Right atrium auricular region (tissue), 2 donors: ENCODE measurements at regions not wholly inside any gene's neighbourhood (a gene's known extent, or its start where the extent isn't known, plus 50 kb on each side); places are given as distances from the start of the nearest gene placed in this dataset.

Experiments
- DNase-seq: peaks from one replicate; pipeline ENCODE4 v3.0.0-alpha.2; 2019; ENCODE audit warnings: low spot score
- H3K27ac ChIP-seq, 2 donors: fragments of 200-600 bp; sonication (generic); 1 replicate in 1 of 2; 2 replicates in 1 of 2; pipeline ENCODE4 v1.5.1; 2016 to 2019
- H3K27me3 ChIP-seq, 2 donors: fragments of 200-600 bp; sonication (generic); one replicate each; pipeline versions ENCODE4 v1.5.1 to v1.6.0; 2017 to 2019
- H3K36me3 ChIP-seq: fragments of 200-600 bp; sonication (generic); one replicate; pipeline ENCODE4 v1.5.1; 2016
- H3K4me1 ChIP-seq, 2 donors: fragments of 200-600 bp; sonication (generic); one replicate each; pipeline versions ENCODE4 v1.5.1 to v1.6.0; 2017 to 2019
- H3K4me3 ChIP-seq, 2 donors: fragments of 200-600 bp; sonication (generic); 1 replicate in 1 of 2; 2 replicates in 1 of 2; pipeline ENCODE4 v1.5.1; 2017 to 2019; ENCODE audit warnings: mild to moderate bottlenecking in 1 of 2, moderate library complexity in 1 of 2
- H3K9me3 ChIP-seq, 2 donors: fragments of 200-600 bp; sonication (generic); one replicate each; pipeline ENCODE4 v1.5.1; 2019
- TF ChIP-seq, protein P1 (sequence below), 2 donors: fragments of 200-600 bp; sonication (generic); IDR thresholded peaks; one replicate each; pipeline ENCODE4 v1.5.1; 2019; ENCODE audit warnings: antibody characterized with exemption in 2 of 2

DNA sequence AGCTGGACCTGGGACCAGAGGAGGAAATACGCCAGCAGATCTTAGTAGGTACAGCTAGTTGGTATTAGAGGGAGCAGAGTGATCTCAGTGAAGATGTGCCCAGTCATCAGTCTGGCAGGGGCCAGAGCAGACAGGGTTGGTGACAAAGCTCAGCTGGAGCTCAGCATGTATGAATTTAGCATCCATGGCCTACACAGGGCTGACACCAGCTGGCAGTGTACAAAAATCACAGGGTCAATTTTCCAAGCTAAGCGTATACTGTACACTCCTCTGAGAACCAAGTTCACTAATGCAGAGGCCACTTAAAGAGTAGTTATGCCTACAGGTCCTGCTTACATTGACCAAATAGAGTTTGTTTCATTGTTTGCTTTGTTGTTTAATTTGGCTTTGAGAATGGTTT, 146.6 kb downstream of the SLC24A2 start:
- TF ChIP-seq, protein P1, sequence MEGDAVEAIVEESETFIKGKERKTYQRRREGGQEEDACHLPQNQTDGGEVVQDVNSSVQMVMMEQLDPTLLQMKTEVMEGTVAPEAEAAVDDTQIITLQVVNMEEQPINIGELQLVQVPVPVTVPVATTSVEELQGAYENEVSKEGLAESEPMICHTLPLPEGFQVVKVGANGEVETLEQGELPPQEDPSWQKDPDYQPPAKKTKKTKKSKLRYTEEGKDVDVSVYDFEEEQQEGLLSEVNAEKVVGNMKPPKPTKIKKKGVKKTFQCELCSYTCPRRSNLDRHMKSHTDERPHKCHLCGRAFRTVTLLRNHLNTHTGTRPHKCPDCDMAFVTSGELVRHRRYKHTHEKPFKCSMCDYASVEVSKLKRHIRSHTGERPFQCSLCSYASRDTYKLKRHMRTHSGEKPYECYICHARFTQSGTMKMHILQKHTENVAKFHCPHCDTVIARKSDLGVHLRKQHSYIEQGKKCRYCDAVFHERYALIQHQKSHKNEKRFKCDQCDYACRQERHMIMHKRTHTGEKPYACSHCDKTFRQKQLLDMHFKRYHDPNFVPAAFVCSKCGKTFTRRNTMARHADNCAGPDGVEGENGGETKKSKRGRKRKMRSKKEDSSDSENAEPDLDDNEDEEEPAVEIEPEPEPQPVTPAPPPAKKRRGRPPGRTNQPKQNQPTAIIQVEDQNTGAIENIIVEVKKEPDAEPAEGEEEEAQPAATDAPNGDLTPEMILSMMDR (IDR thresholded peaks at IDR 0.05), result no peak
- Histone ChIP-seq H3K36me3 (no peaks in the 10 kb centered on the region), H3K4me1 (no peaks in the 10 kb centered on the region), H3K27me3 (no peaks in the 10 kb centered on the region), H3K27ac (no peak overlapping the region), H3K9me3 (no peaks in the 10 kb centered on the region), H3K4me3 (no peak overlapping the region)
- DNase-seq, result no peak

DNA sequence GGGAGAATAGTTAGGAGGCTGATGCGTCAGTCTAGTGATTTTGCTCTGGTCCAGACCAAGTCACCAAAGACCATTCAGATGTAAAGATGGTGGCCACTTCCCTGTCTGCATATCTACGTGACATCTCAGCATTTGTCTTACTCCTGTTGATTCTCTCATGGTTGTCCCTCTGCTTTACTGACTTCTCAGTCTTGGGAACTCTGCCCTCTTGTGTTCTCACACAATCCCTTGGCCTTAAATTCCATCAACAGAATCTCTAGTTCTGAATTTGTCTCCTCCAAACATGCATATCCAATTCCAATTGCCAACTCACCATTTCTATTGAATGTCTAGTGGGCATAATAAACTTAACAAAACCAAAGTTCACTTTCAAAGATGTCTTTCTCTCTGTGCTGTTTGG, 147.8 kb downstream of the SLC24A2 start:
- H3K9me3 ChIP-seq, result no peaks in the 10 kb centered on the region
- DNase-seq, result no peak
- no peak overlapping the region for H3K27ac ChIP-seq
- H3K4me1 ChIP-seq, result no peaks in the 10 kb centered on the region
- H3K36me3 ChIP-seq, result no peaks in the 10 kb centered on the region
- TF ChIP-seq, protein P1 (IDR thresholded peaks at IDR 0.05), result no peak
- no peak overlapping the region for H3K4me3 ChIP-seq
- no peaks in the 10 kb centered on the region for H3K27me3 ChIP-seq

DNA sequence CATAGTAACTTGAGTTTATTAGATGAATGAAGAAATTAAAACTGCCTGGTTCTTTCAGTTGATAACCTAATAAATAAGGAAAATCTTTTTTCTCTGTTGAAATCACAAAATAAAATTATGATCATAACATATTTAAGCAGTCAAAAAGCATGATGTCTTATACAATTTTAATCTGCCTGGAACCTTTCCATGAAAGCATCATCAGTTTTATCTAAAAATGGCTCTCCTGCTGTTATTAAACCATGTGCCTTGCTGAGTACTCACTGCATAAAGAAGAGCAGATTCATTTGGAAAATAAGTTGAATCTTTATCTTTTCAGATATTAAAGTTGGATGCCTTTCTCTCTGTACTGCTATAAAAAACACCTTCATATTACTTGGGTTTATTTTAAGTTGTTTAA, 148.8 kb downstream of the SLC24A2 start:
- Histone ChIP-seq H3K4me1 (no peaks in the 10 kb centered on the region), H3K27ac (no peak overlapping the region), H3K4me3 (no peak overlapping the region), H3K27me3 (no peaks in the 10 kb centered on the region), H3K36me3 (no peaks in the 10 kb centered on the region), H3K9me3 (no peaks in the 10 kb centered on the region)
- TF ChIP-seq, protein P1 (IDR thresholded peaks at IDR 0.05), result no peak
- DNase-seq, result no peak

DNA sequence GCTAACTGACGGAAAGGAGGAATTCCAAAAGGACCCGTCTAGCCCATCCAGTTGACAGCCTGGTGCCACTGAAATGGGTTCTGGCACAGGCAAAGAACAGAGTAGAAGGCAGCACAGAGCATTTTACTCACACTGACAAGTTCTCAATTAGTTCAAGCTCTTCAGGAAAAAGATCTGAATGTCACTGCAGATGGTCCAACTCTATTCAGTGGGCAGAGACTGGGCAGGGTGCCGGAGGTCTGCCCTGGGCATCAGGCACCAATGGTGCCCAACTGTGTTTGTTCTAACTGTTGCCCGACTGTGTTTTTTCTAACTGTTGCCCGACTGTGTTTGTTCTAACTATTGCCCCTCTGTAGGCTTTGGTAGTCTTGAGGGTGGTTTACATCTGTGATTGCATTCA, 151.8 kb downstream of the SLC24A2 start:
- no peaks in the 10 kb centered on the region for H3K4me1 ChIP-seq
- H3K27ac ChIP-seq, result no peak overlapping the region
- TF ChIP-seq, protein P1 (IDR thresholded peaks at IDR 0.05), result no peak
- H3K36me3 ChIP-seq, result no peaks in the 10 kb centered on the region
- no peak overlapping the region for H3K4me3 ChIP-seq
- H3K27me3 ChIP-seq, result no peaks in the 10 kb centered on the region
- H3K9me3 ChIP-seq, result no peaks in the 10 kb centered on the region
- no peak for DNase-seq

DNA sequence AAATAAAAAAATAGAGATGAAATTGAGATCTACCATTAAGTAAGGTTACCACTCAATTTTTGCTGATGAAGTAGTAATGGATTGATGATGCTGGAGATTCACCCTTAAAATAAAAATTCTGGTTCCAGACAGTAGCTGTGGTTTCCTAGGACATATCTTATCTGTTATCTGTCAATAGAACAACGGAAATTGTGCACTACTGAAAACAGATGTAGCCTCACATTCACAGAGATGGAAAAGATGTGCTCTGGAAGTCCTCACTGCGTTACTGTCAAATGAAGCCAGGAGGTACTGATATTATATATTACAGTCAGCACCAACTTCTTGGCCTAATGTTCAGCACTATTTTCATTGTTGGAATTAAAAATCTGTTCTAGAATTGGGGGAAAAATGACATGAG, 154.0 kb downstream of the SLC24A2 start:
- Histone ChIP-seq H3K27me3 (no peaks in the 10 kb centered on the region), H3K36me3 (no peaks in the 10 kb centered on the region), H3K4me3 (no peak overlapping the region), H3K27ac (no peak overlapping the region), H3K9me3 (no peaks in the 10 kb centered on the region), H3K4me1 (no peaks in the 10 kb centered on the region)
- DNase-seq, result no peak
- TF ChIP-seq, protein P1 (IDR thresholded peaks at IDR 0.05), result no peak

DNA sequence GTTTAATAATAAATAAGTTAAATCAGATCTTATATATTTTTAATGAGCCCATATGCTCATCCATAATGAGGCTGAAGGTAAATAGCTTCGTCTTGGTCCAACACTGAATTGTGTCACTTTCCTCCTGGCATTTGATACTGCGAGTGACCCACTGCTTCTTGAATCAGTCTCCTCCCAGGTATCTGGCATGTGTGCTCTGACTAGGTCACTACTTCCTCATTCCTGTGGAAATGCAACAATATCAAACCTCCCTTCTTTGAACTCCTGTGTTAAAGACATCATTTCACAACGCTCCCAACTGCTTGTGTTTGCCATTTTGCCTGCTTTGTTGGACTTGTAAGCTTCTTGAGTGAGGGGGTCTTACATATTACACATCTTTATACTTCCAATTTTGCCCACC, 157.7 kb downstream of the SLC24A2 start:
- TF ChIP-seq, protein P1 (IDR thresholded peaks at IDR 0.05), result no peak
- H3K9me3 ChIP-seq, result no peaks in the 10 kb centered on the region
- H3K27me3 ChIP-seq, result no peaks in the 10 kb centered on the region
- no peaks in the 10 kb centered on the region for H3K4me1 ChIP-seq
- no peak overlapping the region for H3K4me3 ChIP-seq
- DNase-seq, result no peak
- H3K36me3 ChIP-seq, result no peaks in the 10 kb centered on the region
- H3K27ac ChIP-seq, result no peak overlapping the region
